Right ventricle myocardium superior (tissue), 1 donor: ENCODE measurements at regions not wholly inside any gene's neighbourhood (a gene's known extent, or its start where the extent isn't known, plus 50 kb on each side); places are given as distances from the start of the nearest gene placed in this dataset.

ENCODE experiments used
- ATAC-seq: fragments of 200-7000 bp; cut with Tn5 transposase; one replicate; pipeline ENCODE4 v1.9.1; 2020; ENCODE audit warnings: mild to moderate bottlenecking; ENCODE audit not compliant: poor library complexity
- DNase-seq: peaks from one replicate; pipeline ENCODE4 v3.0.0-alpha.2; 2020
- intact Hi-C: fragments of 100-400 bp; cut with DNase I; formaldehyde crosslinking; loops from one replicate; pipeline ENCODE4 v1.11.2; 2022
- donor health status: DM: no; HTN: yes; CAD: no; lungs with severe emphysema.

GRCh38 chr2:105150231-105150630 lies 91.3 kb upstream of the GPR45 start:
- intact Hi-C loops: no loop called here
- no peak for ATAC-seq
- no peak for DNase-seq

GRCh38 chr2:105154119-105154818 lies 87.3 kb upstream of the GPR45 start:
- DNase-seq (no peak), ATAC-seq (no peak)
- intact Hi-C loops: no loop called here

GRCh38 chr2:105156166-105156565 lies 85.4 kb upstream of the GPR45 start:
- intact Hi-C loops: no loop called here
- DNase-seq (no peak), ATAC-seq (no peak)

GRCh38 chr2:105158002-105158401 lies 83.5 kb upstream of the GPR45 start:
- intact Hi-C loops: no loop called here
- DNase-seq (no peak), ATAC-seq (no peak)

GRCh38 chr2:105166688-105167087 lies 74.9 kb upstream of the GPR45 start:
- DNase-seq (no peak), ATAC-seq (no peak)
- intact Hi-C loops: no loop called here

- ATAC-seq (no peak), DNase-seq (no peak)
- intact Hi-C loops: no loop called here
Measured at GRCh38 chr2:105168543-105168942, 73.0 kb upstream of the GPR45 start.

GRCh38 chr2:105175231-105175630 lies 66.3 kb upstream of the GPR45 start:
- DNase-seq: no peak
- intact Hi-C loops: no loop called here
- ATAC-seq: no peak

- intact Hi-C loops: no loop called here
- DNase-seq: no peak
- ATAC-seq: no peak
Measured at GRCh38 chr2:105176429-105176828, 65.1 kb upstream of the GPR45 start.

GRCh38 chr2:105177008-105177407 lies 64.5 kb upstream of the GPR45 start:
- intact Hi-C loops: no loop called here
- ATAC-seq (no peak), DNase-seq (no peak)

- intact Hi-C loops: no loop called here
- DNase-seq: no peak
- ATAC-seq: no peak
Measured at GRCh38 chr2:105177536-105178254, 63.8 kb upstream of the GPR45 start.

GRCh38 chr2:105179469-105180372 lies 61.8 kb upstream of the GPR45 start:
- intact Hi-C loops: no loop called here
- no peak for ATAC-seq
- DNase-seq: peak; percentile 50

GRCh38 chr2:105180491-105180972 lies 61.0 kb upstream of the GPR45 start:
- intact Hi-C loops: no loop called here
- DNase-seq: no peak
- no peak for ATAC-seq

GRCh38 chr2:105181282-105181681 lies 60.3 kb upstream of the GPR45 start:
- DNase-seq (no peak), ATAC-seq (no peak)
- intact Hi-C loops: no loop called here

- intact Hi-C loops: no loop called here
- no peak for ATAC-seq
- no peak for DNase-seq
Measured at GRCh38 chr2:105183555-105184323, 57.8 kb upstream of the GPR45 start.

GRCh38 chr2:105184420-105184819 lies 57.1 kb upstream of the GPR45 start:
- ATAC-seq (no peak), DNase-seq (no peak)
- intact Hi-C loops: no loop called here

GRCh38 chr2:105186967-105187498 lies 54.5 kb upstream of the GPR45 start:
- no peak for DNase-seq
- ATAC-seq: no peak
- intact Hi-C loops: no loop called here

GRCh38 chr2:105187531-105187930 lies 54.0 kb upstream of the GPR45 start:
- DNase-seq (no peak), ATAC-seq (no peak)
- intact Hi-C loops: no loop called here

- ATAC-seq (no peak), DNase-seq (no peak)
- intact Hi-C loops: no loop called here
Measured at GRCh38 chr2:105188343-105188742, 53.2 kb upstream of the GPR45 start.
